ENCODE measurements at regions not wholly inside any gene's neighbourhood (a gene's known extent, or its start where the extent isn't known, plus 50 kb on each side); places are given as distances from the start of the nearest gene placed in this dataset.

DNA sequence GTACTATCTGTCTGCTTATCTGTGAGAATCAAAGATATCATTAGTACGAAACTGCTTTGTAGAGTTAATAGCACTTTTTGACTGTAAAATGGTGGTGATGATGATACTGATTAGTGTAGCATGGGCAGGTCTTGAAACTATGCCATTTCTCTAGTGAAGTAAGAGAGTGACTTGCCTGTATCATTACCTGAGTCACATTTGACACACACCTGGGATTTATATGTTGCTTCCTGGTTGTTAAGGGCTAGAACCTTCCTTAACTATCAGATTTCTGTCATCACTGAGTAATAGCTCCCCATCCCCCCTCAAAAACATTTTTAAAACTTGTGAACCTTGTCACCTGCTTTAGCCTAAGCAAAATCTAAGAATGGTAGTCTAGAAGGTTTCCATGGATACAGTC lies 135.6 kb upstream of the RORB start:
- no peak overlapping the region for H3K27ac ChIP-seq
- TF ChIP-seq, protein P1, sequence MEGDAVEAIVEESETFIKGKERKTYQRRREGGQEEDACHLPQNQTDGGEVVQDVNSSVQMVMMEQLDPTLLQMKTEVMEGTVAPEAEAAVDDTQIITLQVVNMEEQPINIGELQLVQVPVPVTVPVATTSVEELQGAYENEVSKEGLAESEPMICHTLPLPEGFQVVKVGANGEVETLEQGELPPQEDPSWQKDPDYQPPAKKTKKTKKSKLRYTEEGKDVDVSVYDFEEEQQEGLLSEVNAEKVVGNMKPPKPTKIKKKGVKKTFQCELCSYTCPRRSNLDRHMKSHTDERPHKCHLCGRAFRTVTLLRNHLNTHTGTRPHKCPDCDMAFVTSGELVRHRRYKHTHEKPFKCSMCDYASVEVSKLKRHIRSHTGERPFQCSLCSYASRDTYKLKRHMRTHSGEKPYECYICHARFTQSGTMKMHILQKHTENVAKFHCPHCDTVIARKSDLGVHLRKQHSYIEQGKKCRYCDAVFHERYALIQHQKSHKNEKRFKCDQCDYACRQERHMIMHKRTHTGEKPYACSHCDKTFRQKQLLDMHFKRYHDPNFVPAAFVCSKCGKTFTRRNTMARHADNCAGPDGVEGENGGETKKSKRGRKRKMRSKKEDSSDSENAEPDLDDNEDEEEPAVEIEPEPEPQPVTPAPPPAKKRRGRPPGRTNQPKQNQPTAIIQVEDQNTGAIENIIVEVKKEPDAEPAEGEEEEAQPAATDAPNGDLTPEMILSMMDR (conservative IDR thresholded peaks at IDR 0.05), result no peak
- no peak for TF ChIP-seq ZFX (IDR thresholded peaks at IDR 0.05)

DNA sequence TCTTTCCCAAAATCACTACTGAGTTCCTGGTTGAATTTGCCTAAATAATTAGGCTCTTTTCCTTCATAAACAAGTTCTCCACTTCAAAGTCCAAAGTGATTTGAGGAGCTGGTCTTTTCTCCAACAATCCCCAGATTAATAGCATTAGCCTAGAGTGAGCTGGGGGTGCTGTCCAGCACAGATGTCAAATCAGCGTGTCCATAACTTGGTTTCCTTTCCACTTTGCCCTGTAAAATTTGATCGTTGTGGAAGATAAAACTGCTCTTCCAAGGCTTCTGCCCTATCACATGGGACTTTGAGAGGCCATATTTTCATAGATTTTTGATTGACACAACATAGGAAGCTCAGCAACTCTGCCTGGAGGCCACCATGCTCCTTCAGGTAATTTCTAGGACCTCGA lies 134.7 kb upstream of the RORB start:
- TF ChIP-seq ZFX (IDR thresholded peaks at IDR 0.05), result no peak
- TF ChIP-seq, protein P1 (conservative IDR thresholded peaks at IDR 0.05), result no peak
- no peak overlapping the region for H3K27ac ChIP-seq

DNA sequence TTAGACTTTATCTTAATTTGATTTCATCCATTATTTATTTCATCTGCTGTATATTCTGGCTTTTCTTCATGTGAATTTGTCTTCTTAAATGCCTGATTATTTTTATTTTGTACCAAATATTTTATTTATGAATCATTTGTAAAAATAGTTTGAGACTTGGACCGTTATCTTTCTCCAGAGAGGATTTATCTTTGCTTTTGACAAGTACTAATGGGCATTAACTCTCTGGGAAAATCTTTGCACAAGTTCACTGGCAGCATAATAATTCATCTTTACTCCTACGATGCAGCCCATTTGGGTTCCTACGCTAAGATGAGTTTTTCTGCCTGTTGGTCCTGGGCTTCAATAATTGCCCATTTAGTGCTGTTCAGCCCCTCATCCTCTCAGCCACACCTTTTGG lies 131.0 kb upstream of the RORB start:
- TF ChIP-seq, protein P1 (conservative IDR thresholded peaks at IDR 0.05), result no peak
- TF ChIP-seq ZFX (IDR thresholded peaks at IDR 0.05), result no peak
- no peak overlapping the region for H3K27ac ChIP-seq

GRCh38 chr9:74369844-74370243 lies 127.3 kb upstream of the RORB start:
- H3K27ac ChIP-seq, result no peak overlapping the region
- TF ChIP-seq ZFX (IDR thresholded peaks at IDR 0.05), result no peak
- TF ChIP-seq, protein P1 (conservative IDR thresholded peaks at IDR 0.05), result no peak

DNA sequence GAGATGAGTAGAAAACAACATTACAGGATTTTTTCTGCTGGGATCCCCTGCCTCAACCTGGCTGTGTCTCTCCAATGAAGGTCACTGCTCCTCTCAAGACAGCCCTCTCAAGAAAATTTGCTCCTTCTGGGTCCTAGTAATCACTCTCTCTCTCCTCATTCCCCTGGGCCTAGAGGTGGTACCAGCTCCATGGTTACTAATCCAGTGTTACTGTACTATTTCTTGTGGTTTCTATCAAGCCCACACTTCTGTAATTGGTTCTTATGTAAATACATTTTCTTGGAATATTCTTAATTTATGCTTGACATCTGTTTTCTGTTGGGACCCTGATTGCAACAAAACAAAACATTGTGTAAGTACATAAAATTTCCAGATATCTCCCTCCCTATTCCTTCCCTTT lies 123.8 kb upstream of the RORB start:
- no peak overlapping the region for H3K27ac ChIP-seq
- TF ChIP-seq, protein P1 (conservative IDR thresholded peaks at IDR 0.05), result no peak
- no peak for TF ChIP-seq ZFX (IDR thresholded peaks at IDR 0.05)

DNA sequence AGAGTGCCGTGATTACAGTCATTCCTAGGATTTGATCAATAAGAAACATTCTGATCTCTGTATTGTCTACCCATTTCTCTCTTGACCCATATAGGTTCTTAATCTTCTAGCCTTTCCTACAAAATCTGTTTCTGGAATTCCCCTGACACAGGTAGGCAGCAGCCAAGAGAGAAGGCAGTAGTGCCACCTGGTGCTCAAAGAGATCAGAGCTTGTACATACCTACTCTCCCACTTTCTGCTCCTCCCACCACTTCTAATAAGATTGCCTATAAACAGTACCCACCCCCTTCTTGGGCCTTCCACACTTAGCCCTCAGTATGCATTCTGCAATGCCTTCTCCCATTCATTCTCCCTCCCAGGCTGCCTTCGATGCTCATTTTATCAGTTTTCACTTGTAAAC lies 117.4 kb upstream of the RORB start:
- TF ChIP-seq, protein P1 (conservative IDR thresholded peaks at IDR 0.05), result peak; percentile 75
- no peak for TF ChIP-seq ZFX (IDR thresholded peaks at IDR 0.05)
- H3K27ac ChIP-seq, result no peak overlapping the region

- TF ChIP-seq ZFX (IDR thresholded peaks at IDR 0.05), result no peak
- TF ChIP-seq, protein P1 (conservative IDR thresholded peaks at IDR 0.05), result no peak
- no peak overlapping the region for H3K27ac ChIP-seq
Observed at GRCh38 chr9:74391816-74392215, 105.3 kb upstream of the RORB start.

All from C4-2B (cell line).